ENCODE measurements at regions not wholly inside any gene's neighbourhood (a gene's known extent, or its start where the extent isn't known, plus 50 kb on each side); places are given as distances from the start of the nearest gene placed in this dataset.

DNA sequence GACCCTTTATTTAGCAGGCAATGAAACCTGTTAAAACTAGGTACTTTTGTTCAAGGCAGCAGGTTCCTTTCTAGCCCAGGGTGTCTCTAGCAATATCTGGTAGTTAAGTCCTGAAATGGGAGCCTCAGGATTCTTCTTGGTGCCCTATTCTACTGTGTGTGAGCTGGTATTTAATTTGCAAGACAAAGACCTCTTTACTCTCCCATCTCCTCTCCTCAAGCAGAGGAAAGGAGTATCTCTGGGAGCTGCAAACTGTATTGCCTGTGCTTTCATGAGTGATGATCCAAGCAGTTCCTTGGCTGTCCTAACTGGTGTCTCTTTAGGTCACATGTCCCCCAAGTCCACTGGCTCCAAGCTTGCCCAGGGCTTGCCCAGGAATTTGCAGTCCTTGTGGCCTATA, 188.2 kb downstream of the SI start:
- peaks cover 2% of the 10 kb centered on the region for H3K36me3 Mint-ChIP-seq (ENCODE audit: low read depth)
- DNase-seq (ENCODE audit: low read depth, low spot score): no peak
- no peak overlapping the region for H3K27ac Mint-ChIP-seq (ENCODE audit: unreplicated experiment)
- no peak overlapping the region for H3K4me3 Mint-ChIP-seq
- no peaks in the 10 kb centered on the region for H3K27me3 Mint-ChIP-seq (ENCODE audit: low read depth)
- H3K9me3 Mint-ChIP-seq: peaks cover 11% of the 10 kb centered on the region
- no peaks in the 10 kb centered on the region for H3K4me1 Mint-ChIP-seq
- TF ChIP-seq, protein P1, sequence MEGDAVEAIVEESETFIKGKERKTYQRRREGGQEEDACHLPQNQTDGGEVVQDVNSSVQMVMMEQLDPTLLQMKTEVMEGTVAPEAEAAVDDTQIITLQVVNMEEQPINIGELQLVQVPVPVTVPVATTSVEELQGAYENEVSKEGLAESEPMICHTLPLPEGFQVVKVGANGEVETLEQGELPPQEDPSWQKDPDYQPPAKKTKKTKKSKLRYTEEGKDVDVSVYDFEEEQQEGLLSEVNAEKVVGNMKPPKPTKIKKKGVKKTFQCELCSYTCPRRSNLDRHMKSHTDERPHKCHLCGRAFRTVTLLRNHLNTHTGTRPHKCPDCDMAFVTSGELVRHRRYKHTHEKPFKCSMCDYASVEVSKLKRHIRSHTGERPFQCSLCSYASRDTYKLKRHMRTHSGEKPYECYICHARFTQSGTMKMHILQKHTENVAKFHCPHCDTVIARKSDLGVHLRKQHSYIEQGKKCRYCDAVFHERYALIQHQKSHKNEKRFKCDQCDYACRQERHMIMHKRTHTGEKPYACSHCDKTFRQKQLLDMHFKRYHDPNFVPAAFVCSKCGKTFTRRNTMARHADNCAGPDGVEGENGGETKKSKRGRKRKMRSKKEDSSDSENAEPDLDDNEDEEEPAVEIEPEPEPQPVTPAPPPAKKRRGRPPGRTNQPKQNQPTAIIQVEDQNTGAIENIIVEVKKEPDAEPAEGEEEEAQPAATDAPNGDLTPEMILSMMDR (conservative IDR thresholded peaks at IDR 0.05): no peak

DNA sequence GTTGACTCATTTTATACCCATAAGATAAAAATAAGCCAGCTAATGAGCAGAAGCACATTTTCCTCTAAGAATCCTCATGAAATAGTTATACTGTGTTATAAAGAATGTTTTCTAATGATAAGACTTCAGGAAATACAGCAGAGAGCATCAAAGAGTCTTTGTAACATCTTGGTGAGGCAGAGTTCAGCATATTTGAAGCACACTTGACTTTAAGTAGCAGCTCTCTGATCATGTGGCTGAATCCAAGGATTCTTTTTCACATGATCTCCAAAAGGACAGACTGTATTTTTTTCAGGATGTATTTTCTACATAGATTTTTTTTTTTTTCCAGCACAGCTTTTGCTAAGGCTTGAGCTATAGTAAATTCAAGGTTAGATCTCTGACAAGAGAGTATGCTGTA, 195.1 kb downstream of the SI start:
- Mint-ChIP-seq H3K27ac (ENCODE audit: unreplicated experiment) (no peak overlapping the region), H3K27me3 (ENCODE audit: low read depth) (no peaks in the 10 kb centered on the region), H3K36me3 (ENCODE audit: low read depth) (no peaks in the 10 kb centered on the region), H3K9me3 (peaks cover 7% of the 10 kb centered on the region), H3K4me1 (no peaks in the 10 kb centered on the region), H3K4me3 (no peak overlapping the region)
- TF ChIP-seq, protein P1 (conservative IDR thresholded peaks at IDR 0.05): no peak
- no peak for DNase-seq (ENCODE audit: low read depth, low spot score)

DNA sequence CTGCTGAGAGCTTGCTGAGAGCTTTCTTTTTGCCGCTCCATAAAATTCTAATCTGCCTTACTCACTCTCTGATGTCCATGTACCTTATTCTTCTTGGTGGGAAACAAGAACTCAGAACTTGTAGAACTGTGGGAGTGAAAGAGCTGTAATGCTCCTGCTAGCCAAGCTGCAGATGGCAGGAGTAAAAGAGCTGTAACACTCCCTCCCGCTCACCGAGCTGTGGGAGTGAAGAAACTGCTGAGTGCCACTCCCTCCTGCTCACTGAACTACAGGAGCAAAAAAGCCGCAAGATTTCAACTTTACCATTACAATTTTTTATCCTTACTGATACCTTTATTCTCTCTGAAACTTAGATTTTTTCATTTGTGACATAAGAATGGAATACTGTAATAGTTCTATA, 199.1 kb downstream of the SI start:
- no peak for DNase-seq (ENCODE audit: low read depth, low spot score)
- no peaks in the 10 kb centered on the region for H3K4me1 Mint-ChIP-seq
- no peaks in the 10 kb centered on the region for H3K9me3 Mint-ChIP-seq
- H3K27ac Mint-ChIP-seq (ENCODE audit: unreplicated experiment): no peak overlapping the region
- TF ChIP-seq, protein P1 (conservative IDR thresholded peaks at IDR 0.05): no peak
- H3K36me3 Mint-ChIP-seq (ENCODE audit: low read depth): no peaks in the 10 kb centered on the region
- no peaks in the 10 kb centered on the region for H3K27me3 Mint-ChIP-seq (ENCODE audit: low read depth)
- H3K4me3 Mint-ChIP-seq: no peak overlapping the region

DNA sequence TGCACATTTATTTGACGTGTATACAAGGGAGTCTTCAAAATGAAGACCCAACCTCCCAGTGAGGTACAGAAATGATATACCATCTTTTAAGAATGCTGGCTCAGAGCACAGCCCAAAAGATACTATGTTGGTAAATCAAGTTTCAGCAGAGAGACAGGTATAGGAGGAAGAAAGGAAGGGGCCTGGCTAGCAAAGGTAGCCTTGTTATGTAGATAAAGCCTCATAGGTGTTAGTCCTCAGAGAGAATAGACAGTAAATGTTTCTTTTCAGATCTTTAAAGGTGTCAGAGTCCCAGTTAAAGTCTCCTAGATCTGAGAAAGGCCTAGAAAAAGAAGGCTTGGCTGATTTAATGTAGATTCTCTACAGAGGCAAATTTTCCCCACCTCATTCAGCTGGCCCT, 213.8 kb downstream of the SI start:
- no peaks in the 10 kb centered on the region for H3K9me3 Mint-ChIP-seq
- no peak for DNase-seq (ENCODE audit: low read depth, low spot score)
- no peak overlapping the region for H3K27ac Mint-ChIP-seq (ENCODE audit: unreplicated experiment)
- no peak overlapping the region for H3K4me3 Mint-ChIP-seq
- H3K4me1 Mint-ChIP-seq: no peaks in the 10 kb centered on the region
- H3K36me3 Mint-ChIP-seq (ENCODE audit: low read depth): no peaks in the 10 kb centered on the region
- no peaks in the 10 kb centered on the region for H3K27me3 Mint-ChIP-seq (ENCODE audit: low read depth)
- TF ChIP-seq, protein P1 (conservative IDR thresholded peaks at IDR 0.05): no peak

DNA sequence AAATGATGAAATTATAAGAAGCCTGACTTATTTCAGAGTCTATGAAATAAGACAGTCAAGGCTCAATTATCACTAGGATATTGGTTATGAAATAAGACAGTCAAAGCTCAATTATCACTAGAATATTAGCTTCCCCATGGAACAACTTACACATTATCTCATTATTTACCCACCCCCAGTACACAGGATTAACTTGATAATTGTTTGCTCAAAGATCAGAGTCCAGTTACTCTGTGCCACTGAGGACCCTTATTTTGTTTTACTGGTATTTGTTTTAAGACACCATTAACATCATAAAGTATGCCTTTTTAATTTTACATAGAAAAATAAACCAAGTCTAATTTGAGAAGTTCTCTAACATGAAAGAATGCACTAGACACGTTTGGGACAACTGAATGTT, 225.4 kb downstream of the SI start:
- H3K9me3 Mint-ChIP-seq: no peaks in the 10 kb centered on the region
- no peaks in the 10 kb centered on the region for H3K27me3 Mint-ChIP-seq (ENCODE audit: low read depth)
- no peak for DNase-seq (ENCODE audit: low read depth, low spot score)
- H3K4me1 Mint-ChIP-seq: no peaks in the 10 kb centered on the region
- no peaks in the 10 kb centered on the region for H3K36me3 Mint-ChIP-seq (ENCODE audit: low read depth)
- TF ChIP-seq, protein P1 (conservative IDR thresholded peaks at IDR 0.05): no peak
- no peak overlapping the region for H3K4me3 Mint-ChIP-seq
- H3K27ac Mint-ChIP-seq (ENCODE audit: unreplicated experiment): no peak overlapping the region

DNA sequence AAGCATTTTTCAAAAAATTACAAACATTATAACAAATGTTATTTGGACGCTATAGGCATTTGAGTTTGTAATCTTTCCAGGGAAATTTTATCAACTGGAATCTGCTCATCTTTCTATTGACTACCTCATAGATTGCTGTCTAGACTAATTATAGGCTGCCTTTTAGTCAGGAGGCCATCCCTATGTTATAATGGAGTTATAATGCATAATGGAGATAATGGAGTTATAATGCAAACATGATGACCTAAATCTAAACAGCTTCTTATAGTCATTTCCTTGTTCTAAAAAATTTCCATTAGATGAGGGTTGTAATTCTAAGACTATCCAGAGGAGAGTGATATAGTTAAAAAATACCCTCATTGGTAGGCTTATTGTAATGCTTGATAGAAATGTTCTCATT, 226.4 kb downstream of the SI start:
- Mint-ChIP-seq H3K9me3 (no peaks in the 10 kb centered on the region), H3K4me1 (no peaks in the 10 kb centered on the region), H3K27me3 (ENCODE audit: low read depth) (no peaks in the 10 kb centered on the region), H3K27ac (ENCODE audit: unreplicated experiment) (no peak overlapping the region), H3K36me3 (ENCODE audit: low read depth) (no peaks in the 10 kb centered on the region), H3K4me3 (no peak overlapping the region)
- TF ChIP-seq, protein P1 (conservative IDR thresholded peaks at IDR 0.05): no peak
- DNase-seq (ENCODE audit: low read depth, low spot score): no peak

Data from neural crest cell (in vitro differentiated cells).